Common myeloid progenitor, CD34-positive (primary cell): ENCODE measurements at regions not wholly inside any gene's neighbourhood (a gene's known extent, or its start where the extent isn't known, plus 50 kb on each side); places are given as distances from the start of the nearest gene placed in this dataset.

Experiments
- CTCF ChIA-PET: fragments of 350-600 bp; sonication (Branson Sonifier 250); formaldehyde crosslinking; loops from one replicate; lab custom pipeline; 2021; ENCODE audit warnings: antibody characterized with exemption; lab: Charles Lee
- POLR2A ChIA-PET: fragments of 350-600 bp; sonication (Branson Sonifier 250); formaldehyde crosslinking; loops from one replicate; lab custom pipeline; 2021; ENCODE audit warnings: antibody characterized with exemption; lab: Charles Lee
- DNase-seq, 3 donors: peaks; one replicate each; pipeline versions ENCODE4 v3.0.0 to v3.0.0-alpha.2; 2013
- H3K27ac ChIP-seq, 2 experiments: 1 replicate in 1 of 2; 2 replicates in 1 of 2; pipeline ENCODE4 v1.7.0; 2013; ENCODE audit warnings: inconsistent platforms in 2 of 2, low read length in 2 of 2, mild to moderate bottlenecking in 2 of 2, low read depth in 1 of 2, moderate library complexity in 1 of 2; ENCODE audit not compliant: severe bottlenecking in 2 of 2, insufficient read depth in 1 of 2, poor library complexity in 1 of 2
- H3K27me3 ChIP-seq, 5 experiments: replicated peaks in 2 of 5; 1 replicate in 3 of 5; 2 replicates in 2 of 5; pipeline versions ENCODE4 v1.6.1 to v1.7.0; 2013; ENCODE audit warnings: low read length in 4 of 5, mild to moderate bottlenecking in 2 of 5, moderate library complexity in 2 of 5, inconsistent platforms in 1 of 5; ENCODE audit not compliant: insufficient read depth in 5 of 5, control insufficient read depth in 4 of 5
- H3K36me3 ChIP-seq, 4 experiments: 1 replicate in 2 of 4; 2 replicates in 2 of 4; pipeline versions ENCODE4 v1.6.1 to v1.7.0; 2013; ENCODE audit warnings: low read length in 3 of 4, control low read depth in 1 of 4, mild to moderate bottlenecking in 1 of 4; ENCODE audit not compliant: control insufficient read depth in 4 of 4, insufficient read depth in 4 of 4
- H3K4me1 ChIP-seq, 4 experiments: 1 replicate in 3 of 4; 2 replicates in 1 of 4; pipeline versions ENCODE4 v1.6.1 to v1.7.1; 2013; ENCODE audit warnings: low read length in 3 of 4, mild to moderate bottlenecking in 3 of 4, control low read depth in 1 of 4, inconsistent platforms in 1 of 4, moderate library complexity in 1 of 4; ENCODE audit not compliant: control insufficient read depth in 4 of 4, insufficient read depth in 4 of 4; ENCODE audit errors: control extremely low read depth in 1 of 4
- H3K4me3 ChIP-seq, 7 experiments: 1 replicate in 4 of 7; 2 replicates in 3 of 7; pipeline versions ENCODE4 v1.5.1 to v1.7.0; 2013; ENCODE audit warnings: mild to moderate bottlenecking in 7 of 7, low read length in 6 of 7, moderate library complexity in 6 of 7, inconsistent platforms in 2 of 7, low read depth in 2 of 7, control low read depth in 1 of 7; ENCODE audit not compliant: insufficient read depth in 4 of 7, control insufficient read depth in 1 of 7; ENCODE audit errors: extremely low read depth in 1 of 7
- H3K9me3 ChIP-seq, 5 experiments: 1 replicate in 4 of 5; 2 replicates in 1 of 5; pipeline versions ENCODE4 v1.6.1 to v1.7.1; 2013; ENCODE audit warnings: low read length in 4 of 5, mild to moderate bottlenecking in 2 of 5, inconsistent platforms in 1 of 5, low read depth in 1 of 5, moderate library complexity in 1 of 5; ENCODE audit not compliant: control insufficient read depth in 4 of 5, insufficient read depth in 2 of 5; ENCODE audit errors: control extremely low read depth in 1 of 5
- whole genome bisulfite sequencing: methylation state at CpG from one replicate; pipeline ENCODE4 v1.1.5; 2013; ENCODE audit not compliant: insufficient coverage; 5-methylcytosine and 5-hydroxymethylcytosine counted together

- Histone ChIP-seq H3K36me3 (no peaks in the 10 kb centered on the region), H3K27me3 (peaks cover 0 to 3% (median 0%) of the 10 kb centered on the region in 5 experiments), H3K4me3 (no peak overlapping the region), H3K9me3 (peaks cover 0 to 3% (median 0%) of the 10 kb centered on the region in 5 experiments), H3K4me1 (no peaks in the 10 kb centered on the region), H3K27ac (no peak overlapping the region)
- 70% methylated on average over 3 of the region's 5 CpGs for WGBS
- DNase-seq: no peak
- ChIA-PET CTCF (interaction anchor here (0.6 kb wide), 1 partner anchor 36 kb away, joined by 4 read pairs; no protein-coding TSS in a partner anchor), POLR2A (no interaction called here)
Measured at GRCh38 chr12:30578426-30578825, 117.2 kb downstream of the IPO8 start.

GRCh38 chr12:30573145-30573544 is 122.5 kb downstream of the IPO8 start:
- ChIA-PET CTCF (no interaction called here), POLR2A (no interaction called here)
- no peak for DNase-seq
- Histone ChIP-seq H3K27ac (no peak overlapping the region), H3K9me3 (peaks cover 0 to 3% (median 0%) of the 10 kb centered on the region in 5 experiments), H3K4me3 (no peak overlapping the region), H3K4me1 (no peaks in the 10 kb centered on the region), H3K36me3 (no peaks in the 10 kb centered on the region), H3K27me3 (no peaks in the 10 kb centered on the region)
- 100% methylated on average over 1 of the region's 1 CpG for WGBS

GRCh38 chr12:30570211-30570890 is 125.3 kb downstream of the IPO8 start:
- Histone ChIP-seq H3K4me3 (no peak overlapping the region), H3K9me3 (no peaks in the 10 kb centered on the region), H3K27me3 (no peaks in the 10 kb centered on the region), H3K4me1 (no peaks in the 10 kb centered on the region), H3K36me3 (no peaks in the 10 kb centered on the region), H3K27ac (no peak overlapping the region)
- ChIA-PET POLR2A (no interaction called here), CTCF (no interaction called here)
- WGBS: 94% methylated on average over 4 of the region's 5 CpGs
- DNase-seq: no peak

- Histone ChIP-seq H3K27ac (no peak overlapping the region), H3K27me3 (no peaks in the 10 kb centered on the region), H3K36me3 (no peaks in the 10 kb centered on the region), H3K9me3 (no peaks in the 10 kb centered on the region), H3K4me1 (no peaks in the 10 kb centered on the region), H3K4me3 (no peak overlapping the region)
- ChIA-PET CTCF (no interaction called here), POLR2A (no interaction called here)
- 80% methylated on average over 2 of the region's 4 CpGs for WGBS
- DNase-seq: no peak
Measured at GRCh38 chr12:30569426-30569825, 126.2 kb downstream of the IPO8 start.

GRCh38 chr12:30568453-30568852 is 127.2 kb downstream of the IPO8 start:
- no peaks in the 10 kb centered on the region for H3K36me3 ChIP-seq
- CTCF ChIA-PET: no interaction called here
- no peak overlapping the region for H3K27ac ChIP-seq
- H3K4me3 ChIP-seq: no peak overlapping the region
- DNase-seq: no peak
- no peaks in the 10 kb centered on the region for H3K4me1 ChIP-seq
- POLR2A ChIA-PET: no interaction called here
- H3K9me3 ChIP-seq: no peaks in the 10 kb centered on the region
- H3K27me3 ChIP-seq: no peaks in the 10 kb centered on the region

GRCh38 chr12:30567082-30567481 is 128.6 kb downstream of the IPO8 start:
- Histone ChIP-seq H3K27ac (no peak overlapping the region), H3K36me3 (no peaks in the 10 kb centered on the region), H3K4me3 (no peak overlapping the region), H3K27me3 (no peaks in the 10 kb centered on the region), H3K9me3 (no peaks in the 10 kb centered on the region), H3K4me1 (no peaks in the 10 kb centered on the region)
- CTCF ChIA-PET: no interaction called here
- POLR2A ChIA-PET: no interaction called here
- WGBS: 91% methylated on average over 1 of the region's 1 CpG
- DNase-seq: no peak

- Histone ChIP-seq H3K9me3 (no peaks in the 10 kb centered on the region), H3K4me3 (no peak overlapping the region), H3K27ac (no peak overlapping the region), H3K36me3 (no peaks in the 10 kb centered on the region), H3K27me3 (no peaks in the 10 kb centered on the region), H3K4me1 (no peaks in the 10 kb centered on the region)
- no CpG with 5 or more reads among the region's 2 CpGs for WGBS
- ChIA-PET POLR2A (no interaction called here), CTCF (interaction anchor here (1.5 kb wide), 1 partner anchor 12 kb away, joined by 3 read pairs; no protein-coding TSS in a partner anchor)
- DNase-seq: no peak
Measured at GRCh38 chr12:30564394-30564793, 131.3 kb downstream of the IPO8 start.
